Activated CD4-positive, alpha-beta T cell treated with anti-CD3 and anti-CD28 coated beads, Interleukin-2, amount 50 U/mL, for 1 hour (primary cell): ENCODE measurements at regions not wholly inside any gene's neighbourhood (a gene's known extent, or its start where the extent isn't known, plus 50 kb on each side); places are given as distances from the start of the nearest gene placed in this dataset.
"Not testable (repeated sequence)": the region's sequence is repeated elsewhere in the genome, so short reads cannot be mapped to it uniquely, and the experiment has no call there.

Source experiments
- DNase-seq: peaks from one replicate; pipeline ENCODE4 v3.0.0-alpha.2; 2020

GRCh38 chr12:91717804-91718203 is 427.8 kb downstream of the BTG1 start:
- DNase-seq, result no peak

DNA sequence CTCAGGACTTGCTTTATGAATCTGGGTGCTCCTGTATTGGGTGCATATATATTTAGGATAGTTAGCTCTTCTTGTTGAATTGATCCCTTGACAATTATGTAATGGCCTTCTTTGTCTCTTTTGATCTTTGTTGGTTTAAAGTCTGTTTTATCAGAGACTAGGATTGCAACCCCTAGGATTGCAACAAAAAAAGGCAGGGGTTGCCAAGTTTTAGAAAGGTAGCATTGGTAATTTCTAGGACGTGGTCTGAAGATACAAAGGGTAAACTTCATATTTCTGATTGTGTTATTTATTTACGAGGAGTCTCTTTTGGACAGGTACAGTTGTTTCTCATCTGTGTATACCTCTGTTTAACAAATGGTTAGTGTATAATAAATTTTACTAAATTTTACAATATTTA is 433.7 kb downstream of the BTG1 start:
- not testable (repeated sequence) for DNase-seq

DNA sequence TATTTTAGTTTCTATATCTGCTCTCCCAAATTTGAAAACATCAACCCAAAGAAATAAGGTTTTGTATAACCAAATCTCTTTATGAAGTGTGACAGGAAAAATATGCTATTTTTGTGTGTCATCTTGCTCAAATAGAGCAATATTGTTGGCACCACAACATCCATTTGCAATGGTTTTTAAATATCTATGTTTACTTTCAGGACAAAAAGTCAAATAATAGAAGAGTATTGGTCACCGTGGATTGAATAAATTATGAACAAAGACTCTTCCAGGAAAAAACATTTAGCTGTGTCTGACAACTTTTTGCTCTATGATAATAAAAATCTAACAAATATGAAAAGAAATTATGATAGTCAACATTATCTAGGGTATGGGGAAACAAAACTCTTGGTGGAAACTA is 439.2 kb downstream of the BTG1 start:
- no peak for DNase-seq

- DNase-seq, result no peak
Observed at GRCh38 chr12:91704446-91704845, 441.2 kb downstream of the BTG1 start.

GRCh38 chr12:91703491-91704283 is 442.0 kb downstream of the BTG1 start:
- DNase-seq, result no peak

DNA sequence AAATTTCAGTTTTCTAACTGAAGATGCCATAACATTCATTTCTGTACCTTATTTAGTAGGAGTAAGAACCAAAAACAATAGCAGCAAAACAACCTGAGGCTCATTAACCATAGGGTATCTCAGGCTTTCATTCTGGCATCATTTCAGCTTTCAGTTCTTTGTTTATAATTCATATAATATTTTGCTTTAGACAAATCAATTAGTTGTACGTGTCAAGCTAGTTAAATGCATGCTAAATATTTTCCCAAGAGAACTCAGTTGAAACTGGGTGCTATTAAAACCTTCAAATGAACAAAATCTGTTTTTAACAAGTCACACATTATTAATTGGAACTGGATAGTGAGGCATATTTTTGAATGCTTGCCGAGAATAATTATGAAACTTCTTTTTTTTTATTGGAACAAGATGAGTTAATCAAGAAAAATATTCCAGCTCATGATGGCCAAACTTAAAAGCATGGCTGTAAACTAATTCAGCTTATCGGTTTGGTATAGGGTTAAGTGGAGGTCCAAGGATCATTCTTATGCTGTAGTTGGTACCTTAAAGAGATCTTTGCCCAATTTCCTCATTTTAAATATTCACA is 442.7 kb downstream of the BTG1 start:
- DNase-seq, result no peak

- no peak for DNase-seq
Observed at GRCh38 chr12:91695964-91696363, 449.7 kb downstream of the BTG1 start.

DNA sequence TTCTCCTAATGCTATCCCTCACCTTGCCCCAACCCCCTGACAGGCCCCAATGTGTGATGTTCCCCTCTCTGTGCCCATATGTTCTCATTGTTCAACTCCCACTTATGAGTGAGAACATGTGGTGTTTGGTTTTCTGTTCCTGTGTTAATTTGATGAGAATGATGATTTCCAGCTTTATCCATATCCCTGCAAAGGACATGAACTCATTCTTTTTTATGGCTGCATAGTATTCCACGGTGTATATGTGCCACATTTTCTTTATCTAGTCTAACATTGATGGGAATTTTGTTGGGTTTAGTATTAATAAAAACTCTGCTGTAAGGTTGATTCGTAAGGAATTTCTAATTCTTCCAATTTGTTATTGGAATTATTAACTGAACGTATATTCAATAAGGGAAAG is 450.2 kb downstream of the BTG1 start:
- not testable (repeated sequence) for DNase-seq

GRCh38 chr12:91690531-91690930 is 455.1 kb downstream of the BTG1 start:
- no peak for DNase-seq

DNA sequence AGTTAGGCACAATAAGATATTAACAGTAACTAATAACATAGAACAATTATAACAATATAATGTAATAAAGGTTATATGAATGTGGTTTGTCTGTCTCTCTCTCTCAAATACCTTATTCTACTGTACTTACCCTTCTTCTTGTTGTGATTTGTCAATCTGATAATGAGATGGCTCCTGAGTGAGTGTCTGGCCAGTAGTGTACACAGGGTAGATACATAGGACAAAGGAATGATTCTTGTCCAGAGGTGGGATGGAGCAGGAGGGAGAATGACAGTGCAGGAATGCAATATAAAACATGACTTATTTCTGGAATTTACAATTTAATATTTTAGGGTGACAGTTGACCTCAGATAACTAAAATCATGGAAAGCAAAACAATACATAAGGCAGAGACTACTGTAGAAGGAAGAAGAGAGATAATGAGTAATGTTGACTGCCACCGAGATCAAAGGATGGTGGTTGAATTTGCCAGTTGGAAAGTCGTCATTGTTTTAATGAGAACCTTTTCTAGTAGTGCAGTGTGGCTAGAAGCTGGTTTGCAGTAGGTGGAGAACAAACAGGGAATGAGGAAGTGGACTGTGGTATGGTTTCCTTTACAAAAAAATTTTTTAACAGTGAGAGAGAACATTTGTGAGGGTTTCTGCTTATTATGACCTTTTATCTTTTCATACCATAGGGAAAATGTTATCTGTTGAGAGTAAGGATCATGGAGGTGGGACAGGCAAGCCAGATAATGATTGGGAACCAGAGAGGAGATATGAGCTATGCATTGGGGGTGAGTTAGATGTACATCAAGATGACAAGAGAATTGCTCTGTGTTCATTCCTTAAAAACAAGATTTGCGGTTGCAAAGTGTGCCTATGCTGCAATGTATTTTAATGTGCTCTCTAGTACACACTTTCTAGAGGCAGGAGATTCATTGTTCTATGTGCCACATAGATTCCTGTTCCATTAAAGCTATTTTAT is 458.3 kb downstream of the BTG1 start:
- DNase-seq, result no peak

DNA sequence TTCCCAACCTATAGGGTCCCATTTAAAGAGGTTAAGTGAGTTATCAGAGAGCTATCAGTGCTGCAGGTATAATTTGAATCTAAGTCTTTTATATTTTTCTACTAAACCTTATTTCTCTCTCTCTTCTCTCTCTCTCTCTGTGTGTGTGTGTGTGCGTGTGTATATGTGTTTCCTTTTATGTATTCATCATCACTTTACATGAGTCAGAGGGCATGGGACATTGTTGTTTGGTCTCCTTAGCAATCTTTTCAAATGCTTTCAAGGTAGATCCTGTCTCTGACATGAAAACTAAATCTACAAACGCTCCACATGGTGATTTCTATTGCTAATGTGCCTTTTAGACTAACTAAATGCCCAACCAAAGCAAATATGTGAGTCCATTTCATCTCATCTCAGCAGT is 459.7 kb downstream of the BTG1 start:
- no peak for DNase-seq

DNA sequence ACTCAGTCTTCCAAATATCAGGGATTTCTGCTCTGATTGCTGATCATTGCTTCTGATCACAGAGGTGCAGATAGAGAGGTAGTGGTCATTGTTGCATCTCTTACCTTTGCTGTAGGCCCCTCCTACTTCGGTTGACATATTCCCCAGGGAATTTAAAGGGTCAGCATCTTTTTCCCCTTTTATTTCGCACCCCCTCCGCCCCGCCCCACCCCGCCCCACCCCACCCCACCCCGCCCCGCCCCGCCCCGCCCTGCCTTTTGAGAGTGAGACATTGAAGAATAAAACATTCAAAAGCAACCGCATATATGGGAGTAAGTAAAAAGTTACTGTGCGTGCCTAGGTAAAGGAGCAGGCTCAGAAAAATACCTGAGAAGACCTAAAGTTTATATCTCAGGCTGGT is 463.9 kb downstream of the BTG1 start:
- DNase-seq, result no peak

DNA sequence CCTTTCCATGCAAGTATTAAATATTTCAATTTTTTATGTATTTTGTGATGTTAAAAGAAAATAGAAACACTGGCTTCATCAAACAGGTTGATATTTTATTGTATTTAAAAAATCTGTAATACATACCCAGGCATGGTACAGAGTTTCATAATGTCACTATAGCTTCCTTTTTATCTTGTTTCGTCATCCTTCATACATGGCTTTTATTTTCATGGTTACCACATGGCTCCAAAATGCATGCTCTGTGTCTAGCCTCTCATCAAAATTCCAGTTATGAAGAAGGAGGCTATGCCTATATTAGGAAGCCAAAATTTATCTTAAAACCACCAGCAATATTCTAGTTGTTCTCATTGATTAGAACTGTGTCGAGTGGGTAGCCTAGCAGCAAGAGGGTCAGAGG is 464.8 kb downstream of the BTG1 start:
- DNase-seq, result no peak

DNA sequence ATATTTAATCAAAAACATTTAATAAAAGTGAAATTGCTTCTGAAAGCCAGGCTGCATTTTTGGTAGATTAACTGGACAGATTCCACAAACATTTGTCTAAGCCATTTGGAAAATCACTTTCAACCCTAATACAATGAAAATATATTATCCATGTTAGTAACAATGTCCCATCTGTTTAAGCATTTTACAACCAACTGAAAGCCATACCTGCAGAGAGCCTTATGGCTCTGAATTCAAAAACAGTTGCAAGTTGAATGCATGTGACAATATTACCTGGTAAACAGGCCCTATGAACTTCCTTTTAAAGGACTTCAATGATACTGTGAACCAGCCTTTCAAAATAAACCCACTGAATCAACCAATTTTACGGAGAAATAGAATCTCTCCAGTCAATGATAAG is 468.1 kb downstream of the BTG1 start:
- DNase-seq, result no peak

DNA sequence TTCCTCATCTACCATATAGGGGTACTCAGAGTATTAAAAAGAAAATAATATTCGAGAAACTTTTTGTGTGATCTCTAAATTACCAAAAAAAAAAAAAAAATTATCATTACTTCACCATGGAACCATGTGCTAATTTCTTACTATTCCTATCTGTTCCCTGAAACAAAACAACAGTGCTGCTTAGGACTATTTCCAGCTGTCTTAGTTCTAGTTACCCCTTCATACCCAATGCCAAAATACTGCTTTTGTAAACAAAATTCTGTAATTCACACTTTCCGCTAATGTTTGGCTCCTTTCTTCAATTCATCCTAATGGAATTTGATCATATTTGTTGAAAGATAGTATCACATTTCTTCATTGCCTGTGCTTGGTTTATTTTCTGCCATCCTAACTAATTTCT is 470.2 kb downstream of the BTG1 start:
- no peak for DNase-seq

DNA sequence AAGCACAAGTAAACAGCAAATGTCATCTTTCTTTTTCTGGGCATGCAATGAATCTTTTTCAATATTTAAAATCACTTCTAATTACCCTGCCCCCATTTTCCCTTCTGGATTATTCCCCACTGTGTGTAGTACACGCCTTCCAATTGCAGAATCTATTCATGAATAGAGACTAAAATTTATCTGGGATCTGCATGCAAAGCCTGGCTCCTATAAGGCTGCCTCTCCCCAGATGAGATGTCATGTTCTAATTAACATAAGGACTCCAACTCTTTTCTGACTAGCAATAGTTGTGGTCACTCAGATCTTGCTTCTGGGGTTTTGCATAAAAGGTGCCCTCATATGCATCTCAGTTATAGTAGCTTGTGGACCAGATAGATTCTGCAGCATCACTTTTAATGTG is 473.5 kb downstream of the BTG1 start:
- DNase-seq, result no peak

DNA sequence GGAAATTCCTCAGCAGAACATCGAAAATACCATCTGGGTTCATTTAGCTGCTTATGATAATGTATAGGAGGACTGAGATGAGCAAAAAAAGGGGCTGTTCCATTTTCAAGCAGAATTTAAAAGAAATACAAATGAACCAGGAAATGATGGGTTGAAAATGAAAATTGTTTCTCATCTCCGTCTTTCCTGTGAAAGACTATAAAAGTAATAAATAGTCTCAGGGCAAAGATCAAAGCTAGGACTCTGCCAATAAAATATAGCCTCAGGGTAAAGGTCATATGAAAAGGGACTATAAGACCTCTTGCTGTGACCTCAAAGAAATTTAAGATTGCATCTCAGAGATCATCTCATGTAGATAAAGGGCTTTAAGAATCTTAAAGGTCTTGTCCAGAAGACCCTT is 478.0 kb downstream of the BTG1 start:
- no peak for DNase-seq

GRCh38 chr12:91663744-91664143 is 481.1 kb upstream of the DCN start:
- DNase-seq, result no peak

- DNase-seq, result no peak
Observed at GRCh38 chr12:91663310-91663709, 480.7 kb upstream of the DCN start.

DNA sequence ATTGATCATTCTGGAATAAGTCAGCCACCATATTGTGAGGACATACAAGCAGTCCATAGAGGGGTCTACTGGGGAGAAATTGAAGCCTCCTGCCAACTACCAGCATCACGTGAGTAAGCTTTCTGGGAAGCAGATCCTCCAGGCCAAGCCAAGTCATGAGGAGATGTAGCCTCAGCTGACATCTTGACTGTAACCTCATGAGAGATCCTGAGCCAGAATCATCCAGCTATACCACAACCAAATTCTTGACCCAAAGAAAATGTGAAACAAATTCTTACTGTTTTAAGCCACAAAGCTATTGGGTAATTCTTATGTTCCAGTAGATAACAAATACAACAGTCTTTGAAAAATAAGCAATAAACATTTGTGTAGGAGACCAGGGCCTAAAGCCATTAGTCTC is 479.4 kb upstream of the DCN start:
- DNase-seq, result no peak

DNA sequence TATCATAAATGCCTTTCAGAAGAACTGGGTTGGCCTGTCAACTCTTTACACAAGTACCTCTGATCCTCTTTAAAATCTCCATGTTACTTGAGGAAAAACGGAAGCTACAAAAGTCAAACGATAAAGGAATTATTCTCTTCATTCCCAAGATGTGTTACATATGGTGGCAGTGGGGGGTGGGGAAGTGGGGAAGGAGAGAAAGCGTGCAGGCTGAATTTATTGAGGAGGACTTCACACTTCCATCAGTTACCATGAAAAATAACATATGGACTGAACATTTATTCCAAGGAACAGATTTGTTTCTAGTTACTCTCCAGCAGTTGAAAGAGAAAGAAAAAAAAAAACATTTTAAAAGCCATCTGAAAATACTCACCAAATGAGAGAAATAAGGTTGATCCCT is 474.4 kb upstream of the DCN start:
- DNase-seq, result no peak

DNA sequence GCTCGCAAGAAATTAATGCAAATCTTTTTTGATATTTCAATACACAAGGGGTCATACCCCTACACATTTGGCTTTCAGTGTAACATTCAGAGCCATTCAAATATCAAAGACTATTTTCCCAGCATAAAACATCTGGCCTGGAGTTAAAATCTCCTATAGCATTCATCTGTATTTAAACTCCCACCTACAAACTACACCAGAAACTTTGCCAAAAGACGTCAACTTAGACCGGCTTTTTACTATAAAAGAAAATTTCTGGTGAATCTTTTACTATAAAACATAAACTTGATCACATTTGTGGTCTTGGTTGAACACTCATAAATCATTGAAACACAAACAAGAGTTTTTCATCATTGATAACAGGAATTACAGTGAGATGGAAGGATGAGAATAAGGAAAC is 473.3 kb upstream of the DCN start:
- DNase-seq, result no peak

- DNase-seq, result no peak
Observed at GRCh38 chr12:91654087-91654486, 471.5 kb upstream of the DCN start.

DNA sequence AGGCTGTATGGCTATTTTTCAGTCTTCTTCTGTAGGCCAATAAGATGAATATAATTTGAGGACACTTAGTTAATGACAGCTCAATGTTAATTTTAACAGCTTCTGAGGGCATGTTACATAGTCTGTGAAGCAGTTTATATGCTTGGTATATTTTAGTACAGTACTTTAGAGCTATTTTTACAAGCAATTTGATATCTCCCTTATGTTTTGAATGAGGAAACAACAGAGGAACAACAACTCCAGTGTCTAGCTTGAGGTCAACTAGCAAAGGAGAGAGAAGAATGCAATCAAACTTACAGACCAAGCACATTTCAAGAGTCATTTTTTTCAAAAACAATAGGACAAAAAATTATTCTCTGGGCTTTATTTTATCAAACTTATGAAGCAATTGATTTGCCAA is 469.1 kb upstream of the DCN start:
- DNase-seq, result no peak
